Skeletal muscle tissue (tissue), 3 donors: ENCODE measurements at regions not wholly inside any gene's neighbourhood (a gene's known extent, or its start where the extent isn't known, plus 50 kb on each side); places are given as distances from the start of the nearest gene placed in this dataset.

Source experiments
- H3K27ac ChIP-seq: one replicate; pipeline ENCODE4 v1.7.0; 2013; ENCODE audit warnings: mild to moderate bottlenecking, low read depth, low read length, inconsistent platforms
- H3K27me3 ChIP-seq, 3 donors: one replicate each; pipeline ENCODE4 v1.7.0; 2013; ENCODE audit warnings: low read length in 3 of 3; ENCODE audit not compliant: control insufficient read depth in 3 of 3, insufficient read depth in 3 of 3
- H3K36me3 ChIP-seq, 3 donors: one replicate each; pipeline ENCODE4 v1.7.0; 2013; ENCODE audit warnings: low read length in 3 of 3; ENCODE audit not compliant: control insufficient read depth in 3 of 3, insufficient read depth in 3 of 3
- H3K4me1 ChIP-seq, 3 donors: one replicate each; pipeline ENCODE4 v1.7.0; 2013; ENCODE audit warnings: low read length in 3 of 3, mild to moderate bottlenecking in 3 of 3; ENCODE audit not compliant: control insufficient read depth in 3 of 3, insufficient read depth in 3 of 3
- H3K4me3 ChIP-seq, 3 donors: one replicate each; pipeline ENCODE4 v1.7.0; 2013; ENCODE audit warnings: low read length in 3 of 3
- H3K9ac ChIP-seq, 3 donors: one replicate each; pipeline ENCODE4 v1.7.0; 2013; ENCODE audit warnings: low read length in 3 of 3, mild to moderate bottlenecking in 3 of 3, moderate library complexity in 2 of 3, low read depth in 1 of 3
- H3K9me3 ChIP-seq, 3 donors: one replicate each; pipeline ENCODE4 v1.7.0; 2013; ENCODE audit warnings: low read length in 3 of 3; ENCODE audit not compliant: control insufficient read depth in 3 of 3
- donor health status: Osteomylitis.

DNA sequence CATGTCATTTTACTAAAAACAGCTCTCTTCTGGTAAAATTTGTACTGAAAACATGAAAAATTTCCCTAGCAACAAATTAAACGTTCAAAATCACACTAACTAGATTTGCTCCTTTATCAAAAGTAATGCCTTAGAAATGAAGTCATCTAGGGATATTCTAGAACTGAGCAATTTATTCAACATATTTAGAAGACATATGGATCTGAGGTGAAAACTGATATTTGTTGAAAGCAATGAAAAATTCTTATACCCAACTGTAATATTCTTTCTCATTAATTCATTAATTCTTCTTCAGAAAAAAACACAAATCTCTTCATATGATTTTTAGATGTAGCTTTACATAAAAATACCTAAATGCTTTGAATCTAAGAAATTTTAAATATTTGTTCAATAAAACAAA, 604.9 kb downstream of the NR2F1-AS1 start:
- Histone ChIP-seq H3K9ac (no peak overlapping the region), H3K4me3 (no peak overlapping the region), H3K27ac (no peak overlapping the region), H3K4me1 (no peaks in the 10 kb centered on the region), H3K9me3 (no peaks in the 10 kb centered on the region), H3K36me3 (no peaks in the 10 kb centered on the region), H3K27me3 (no peaks in the 10 kb centered on the region)

GRCh38 chr5:92969781-92970237, 611.2 kb downstream of the NR2F1-AS1 start:
- Histone ChIP-seq H3K27ac (no peak overlapping the region), H3K27me3 (no peaks in the 10 kb centered on the region), H3K4me3 (no peak overlapping the region), H3K4me1 (no peaks in the 10 kb centered on the region), H3K9ac (no peak overlapping the region), H3K9me3 (no peaks in the 10 kb centered on the region), H3K36me3 (no peaks in the 10 kb centered on the region)

GRCh38 chr5:92969191-92969780, 611.7 kb downstream of the NR2F1-AS1 start:
- Histone ChIP-seq H3K27me3 (no peaks in the 10 kb centered on the region), H3K27ac (no peak overlapping the region), H3K36me3 (no peaks in the 10 kb centered on the region), H3K9me3 (no peaks in the 10 kb centered on the region), H3K4me1 (no peaks in the 10 kb centered on the region), H3K4me3 (no peak overlapping the region), H3K9ac (no peak overlapping the region)

GRCh38 chr5:92963800-92964199, 617.2 kb downstream of the NR2F1-AS1 start:
- Histone ChIP-seq H3K27ac (no peak overlapping the region), H3K27me3 (no peaks in the 10 kb centered on the region), H3K9me3 (no peaks in the 10 kb centered on the region), H3K36me3 (no peaks in the 10 kb centered on the region), H3K4me1 (no peaks in the 10 kb centered on the region), H3K4me3 (no peak overlapping the region), H3K9ac (no peak overlapping the region)

DNA sequence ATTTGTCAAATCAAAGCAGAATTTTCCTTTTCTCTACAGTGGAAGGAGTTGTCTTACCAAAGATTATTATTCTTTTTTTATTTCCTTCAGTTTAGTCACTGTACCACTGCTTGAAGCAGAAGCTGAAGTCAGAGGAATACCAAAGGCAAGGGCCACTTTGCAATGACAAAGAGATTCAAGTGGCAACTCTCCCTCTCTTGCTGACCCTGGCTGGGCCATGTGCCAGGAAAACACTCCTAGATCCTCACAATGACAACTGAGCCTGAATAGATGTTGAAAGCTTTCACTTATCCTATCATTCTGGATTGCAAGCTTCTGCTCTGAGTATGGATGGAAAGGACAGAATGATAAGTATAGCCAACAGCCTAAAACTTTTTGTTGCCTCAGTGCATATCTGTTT, 618.3 kb downstream of the NR2F1-AS1 start:
- Histone ChIP-seq H3K27me3 (no peaks in the 10 kb centered on the region), H3K36me3 (no peaks in the 10 kb centered on the region), H3K4me3 (no peak overlapping the region), H3K9ac (no peak overlapping the region), H3K9me3 (no peaks in the 10 kb centered on the region), H3K27ac (no peak overlapping the region), H3K4me1 (no peaks in the 10 kb centered on the region)

- Histone ChIP-seq H3K4me1 (no peaks in the 10 kb centered on the region), H3K27ac (no peak overlapping the region), H3K4me3 (no peak overlapping the region), H3K9ac (no peak overlapping the region), H3K36me3 (no peaks in the 10 kb centered on the region), H3K9me3 (peaks cover 0 to 6% (median 3%) of the 10 kb centered on the region in 3 donors), H3K27me3 (no peaks in the 10 kb centered on the region)
Measured at GRCh38 chr5:92956886-92957285, 624.1 kb downstream of the NR2F1-AS1 start.

DNA sequence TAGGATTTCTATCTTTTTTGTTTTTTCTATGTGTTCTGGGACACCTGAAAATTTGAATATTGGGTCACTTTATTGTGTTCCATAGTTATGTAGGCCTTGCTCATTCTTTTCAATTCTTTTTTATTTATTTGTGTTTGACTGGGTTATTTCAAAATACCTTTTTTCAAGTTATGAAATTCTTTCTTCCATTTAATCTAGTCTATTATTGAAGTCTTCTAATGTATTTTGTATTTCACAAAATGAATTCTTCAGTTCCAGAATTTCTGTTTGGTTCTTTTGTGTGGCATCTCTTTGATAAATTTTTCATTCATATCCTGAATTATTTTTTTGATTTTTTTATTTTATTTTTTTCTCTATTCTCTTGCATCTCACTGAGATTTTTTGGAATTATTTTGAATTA, 628.8 kb downstream of the NR2F1-AS1 start:
- H3K4me1 ChIP-seq, result no peaks in the 10 kb centered on the region
- no peaks in the 10 kb centered on the region for H3K36me3 ChIP-seq
- no peaks in the 10 kb centered on the region for H3K27me3 ChIP-seq
- peaks cover 0 to 9% (median 6%) of the 10 kb centered on the region in 3 donors for H3K9me3 ChIP-seq
- H3K9ac ChIP-seq, result no peak overlapping the region
- no peak overlapping the region for H3K27ac ChIP-seq
- H3K4me3 ChIP-seq, result no peak overlapping the region

DNA sequence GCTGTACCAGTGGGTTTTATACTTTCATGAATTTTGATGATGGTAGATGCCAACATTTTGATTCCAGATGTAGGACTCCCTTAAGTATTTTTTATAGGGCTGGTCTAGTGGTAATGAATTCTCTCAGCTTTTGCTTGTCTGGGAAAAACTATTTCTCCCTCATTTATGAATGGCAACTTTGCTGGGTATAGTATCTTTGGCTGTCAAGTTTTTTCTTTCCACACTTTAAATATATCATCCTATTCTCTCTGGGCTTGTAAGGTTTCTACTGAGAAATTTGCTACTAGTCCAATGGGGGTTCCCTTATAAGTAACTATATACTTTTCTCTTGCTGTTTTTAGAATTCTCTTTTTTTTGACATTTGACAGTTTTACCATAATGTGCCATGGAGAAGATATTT, 629.3 kb downstream of the NR2F1-AS1 start:
- H3K36me3 ChIP-seq, result no peaks in the 10 kb centered on the region
- no peak overlapping the region for H3K4me3 ChIP-seq
- no peak overlapping the region for H3K9ac ChIP-seq
- H3K9me3 ChIP-seq, result peaks cover 0 to 9% (median 6%) of the 10 kb centered on the region in 3 donors
- H3K27ac ChIP-seq, result no peak overlapping the region
- no peaks in the 10 kb centered on the region for H3K4me1 ChIP-seq
- H3K27me3 ChIP-seq, result no peaks in the 10 kb centered on the region

DNA sequence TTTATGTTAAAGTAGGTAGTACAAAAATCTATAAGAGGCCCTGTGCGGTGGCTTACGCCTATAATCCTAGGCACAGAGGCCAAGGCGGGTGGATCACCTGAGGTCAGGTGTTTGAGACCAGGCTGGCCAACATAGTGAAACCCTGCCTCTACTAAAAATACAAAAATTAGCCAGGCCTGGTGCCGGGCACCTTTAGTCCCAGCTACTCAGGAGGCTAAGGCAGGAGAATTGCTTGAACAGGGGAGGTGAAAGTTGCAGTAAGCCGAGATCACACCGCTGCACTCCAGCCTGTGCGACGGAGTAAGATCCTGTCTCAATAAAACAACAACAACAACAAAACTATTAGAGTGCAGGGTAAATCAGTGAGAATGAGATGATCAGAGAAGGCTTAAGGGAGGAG, 634.5 kb downstream of the NR2F1-AS1 start:
- no peak overlapping the region for H3K9ac ChIP-seq
- H3K27me3 ChIP-seq, result no peaks in the 10 kb centered on the region
- no peaks in the 10 kb centered on the region for H3K4me1 ChIP-seq
- no peak overlapping the region for H3K27ac ChIP-seq
- H3K9me3 ChIP-seq, result peaks cover 0 to 6% (median 0%) of the 10 kb centered on the region in 3 donors
- H3K36me3 ChIP-seq, result no peaks in the 10 kb centered on the region
- H3K4me3 ChIP-seq, result no peak overlapping the region

GRCh38 chr5:92945605-92946097, 635.4 kb downstream of the NR2F1-AS1 start:
- Histone ChIP-seq H3K4me1 (no peaks in the 10 kb centered on the region), H3K27ac (no peak overlapping the region), H3K36me3 (no peaks in the 10 kb centered on the region), H3K9ac (no peak overlapping the region), H3K4me3 (no peak overlapping the region), H3K9me3 (peaks cover 0 to 2% (median 0%) of the 10 kb centered on the region in 3 donors), H3K27me3 (no peaks in the 10 kb centered on the region)
